H9 (cell line): ENCODE measurements at regions not wholly inside any gene's neighbourhood (a gene's known extent, or its start where the extent isn't known, plus 50 kb on each side); places are given as distances from the start of the nearest gene placed in this dataset.

ENCODE experiments used
- DNase-seq: peaks from one replicate; pipeline ENCODE4 v3.0.0-alpha.2; 2017
- H2AFZ ChIP-seq: one replicate; pipeline ENCODE4 v1.6.1; 2013; ENCODE audit warnings: mild to moderate bottlenecking, low read length, control low read depth, moderate library complexity
- H2AK5ac ChIP-seq: 2 replicates; pipeline ENCODE4 v1.6.1; 2013; ENCODE audit warnings: low read length, control low read depth, mixed read lengths; ENCODE audit not compliant: insufficient read length
- H2BK120ac ChIP-seq: one replicate; pipeline ENCODE4 v1.6.1; 2013; ENCODE audit warnings: low read depth, mild to moderate bottlenecking, low read length, control low read depth, inconsistent platforms; ENCODE audit not compliant: poor library complexity, severe bottlenecking
- H2BK12ac ChIP-seq: 2 replicates; pipeline ENCODE4 v1.6.1; 2013; ENCODE audit warnings: low read length, control low read depth, mixed read lengths, low read depth; ENCODE audit not compliant: insufficient read length
- H2BK15ac ChIP-seq: 2 replicates; pipeline ENCODE4 v1.6.1; 2013; ENCODE audit warnings: low read depth, low read length, control low read depth
- H2BK20ac ChIP-seq: one replicate; pipeline ENCODE4 v1.6.1; 2013; ENCODE audit warnings: low read depth, mild to moderate bottlenecking, low read length, control low read depth, inconsistent platforms; ENCODE audit not compliant: poor library complexity, severe bottlenecking
- H2BK5ac ChIP-seq: 2 replicates; pipeline ENCODE4 v1.6.1; 2013; ENCODE audit warnings: low read length, control low read depth, mixed read lengths; ENCODE audit not compliant: insufficient read length
- H3K14ac ChIP-seq: 2 replicates; pipeline ENCODE4 v1.6.1; 2013; ENCODE audit warnings: low read length, control low read depth; ENCODE audit not compliant: insufficient read depth
- H3K18ac ChIP-seq: 2 replicates; pipeline ENCODE4 v1.6.1; 2013; ENCODE audit warnings: low read depth, mild to moderate bottlenecking, mixed read lengths, low read length, control low read depth; ENCODE audit not compliant: insufficient read length
- H3K23ac ChIP-seq: 2 replicates; pipeline ENCODE4 v1.6.1; 2013; ENCODE audit warnings: low read length, control low read depth, mixed read lengths, low read depth; ENCODE audit not compliant: insufficient read length
- H3K23me2 ChIP-seq: 2 replicates; pipeline ENCODE4 v1.6.1; 2013; ENCODE audit warnings: low read depth, mild to moderate bottlenecking, mixed read lengths, low read length, control low read depth; ENCODE audit not compliant: insufficient read length, poor library complexity, severe bottlenecking
- H3K27ac ChIP-seq: 2 replicates; pipeline ENCODE4 v1.5.1; 2013; ENCODE audit warnings: low read length, control low read depth, mixed read lengths, low read depth; ENCODE audit not compliant: insufficient read length
- H3K27me3 ChIP-seq: 2 replicates; pipeline ENCODE4 v1.6.1; 2013; ENCODE audit warnings: low read length, control low read depth, inconsistent platforms; ENCODE audit not compliant: insufficient read depth
- H3K4ac ChIP-seq: 2 replicates; pipeline ENCODE4 v1.6.1; 2013; ENCODE audit warnings: low read depth, mild to moderate bottlenecking, control low read depth, inconsistent platforms, low read length, moderate library complexity
- H3K4me1 ChIP-seq: 2 replicates; pipeline ENCODE4 v1.6.1; 2013; ENCODE audit warnings: low read length, control low read depth, inconsistent platforms; ENCODE audit not compliant: insufficient read depth
- H3K4me2 ChIP-seq: 2 replicates; pipeline ENCODE4 v1.6.1; 2013; ENCODE audit warnings: low read length, control low read depth, mixed read lengths; ENCODE audit not compliant: insufficient read length, insufficient read depth
- H3K56ac ChIP-seq: 2 replicates; pipeline ENCODE4 v1.6.1; 2013; ENCODE audit warnings: low read depth, mild to moderate bottlenecking, mixed read lengths, low read length, control low read depth; ENCODE audit not compliant: insufficient read length
- H3K79me1 ChIP-seq: 2 replicates; pipeline ENCODE4 v1.6.1; 2013; ENCODE audit warnings: low read depth, mild to moderate bottlenecking, moderate library complexity, low read length, control low read depth, inconsistent platforms; ENCODE audit not compliant: insufficient read depth, poor library complexity, severe bottlenecking
- H3K79me2 ChIP-seq: 2 replicates; pipeline ENCODE4 v1.6.1; 2013; ENCODE audit warnings: low read length, control low read depth, inconsistent platforms; ENCODE audit not compliant: insufficient read depth
- H3K9ac ChIP-seq: 2 replicates; pipeline ENCODE4 v1.6.1; 2013; ENCODE audit warnings: low read length, control low read depth, mixed read lengths; ENCODE audit not compliant: insufficient read length; ENCODE audit errors: extremely low read depth
- H3K9me3 ChIP-seq: one replicate; pipeline ENCODE4 v1.6.1; 2013; ENCODE audit warnings: low read depth, low read length, inconsistent platforms; ENCODE audit not compliant: control insufficient read depth
- H3T11ph ChIP-seq: one replicate; pipeline ENCODE4 v1.6.1; 2013; ENCODE audit warnings: mild to moderate bottlenecking, low read length, control low read depth, inconsistent platforms
- H4K20me1 ChIP-seq: one replicate; pipeline ENCODE4 v1.6.1; 2013; ENCODE audit not compliant: control insufficient read depth, insufficient read length, insufficient read depth
- H4K5ac ChIP-seq: 2 replicates; pipeline ENCODE4 v1.6.1; 2013; ENCODE audit warnings: low read depth, mild to moderate bottlenecking, mixed read lengths, low read length, control low read depth; ENCODE audit not compliant: insufficient read length
- H4K8ac ChIP-seq: replicated peaks from 2 replicates; pipeline ENCODE4 v1.6.1; 2013; ENCODE audit warnings: low read length, control low read depth, mixed read lengths, low read depth; ENCODE audit not compliant: insufficient read length
- H4K91ac ChIP-seq: 2 replicates; pipeline ENCODE4 v1.6.1; 2013; ENCODE audit warnings: low read depth, mild to moderate bottlenecking, moderate library complexity, mixed read lengths, low read length, control low read depth; ENCODE audit not compliant: insufficient read length
- H3K27ac Mint-ChIP-seq, 3 experiments: 2 replicates in 2 of 3; 3 replicates in 1 of 3; pipeline ENCODE4 v1.8.0; 2020 to 2021; ENCODE audit warnings: mixed read lengths in 3 of 3, mild to moderate bottlenecking in 1 of 3, moderate library complexity in 1 of 3
- H3K27me3 Mint-ChIP-seq: 2 replicates; pipeline ENCODE4 v1.8.0; 2021; ENCODE audit warnings: low read depth, mild to moderate bottlenecking, moderate library complexity, mixed read lengths
- H3K36me3 Mint-ChIP-seq, 3 experiments: 2 replicates in 2 of 3; 3 replicates in 1 of 3; pipeline ENCODE4 v1.8.0; 2020 to 2021; ENCODE audit warnings: low read depth in 3 of 3, mixed read lengths in 3 of 3; ENCODE audit not compliant: insufficient read depth in 1 of 3
- H3K4me1 Mint-ChIP-seq, 2 experiments: 2 replicates each; pipeline ENCODE4 v1.8.0; 2020; ENCODE audit warnings: mixed read lengths in 2 of 2
- H3K4me3 Mint-ChIP-seq, 2 experiments: 2 replicates in 1 of 2; 3 replicates in 1 of 2; pipeline ENCODE4 v1.8.0; 2020 to 2021; ENCODE audit warnings: mild to moderate bottlenecking in 2 of 2, mixed read lengths in 2 of 2, moderate library complexity in 1 of 2
- H3K9me3 Mint-ChIP-seq, 2 experiments: 2 replicates in 1 of 2; 3 replicates in 1 of 2; pipeline ENCODE4 v1.8.0; 2020; ENCODE audit warnings: mild to moderate bottlenecking in 2 of 2, mixed read lengths in 2 of 2, moderate library complexity in 1 of 2
- CTCF ChIP-seq: fragments of 200-600 bp; sonication (generic); conservative IDR thresholded peaks from 3 replicates; pipeline ENCODE4 v1.8.0; 2021; ENCODE audit warnings: antibody characterized with exemption, mild to moderate bottlenecking
- whole genome bisulfite sequencing: extraction: QIAGEN DNeasy Blood & Tissue Kit; methylation state at CpG from one replicate; pipeline ENCODE4 v1.1.7; 2013; ENCODE audit warnings: missing lambda C conversion rate, low lambda C conversion rate, mixed read lengths; ENCODE audit not compliant: insufficient read length; ENCODE audit errors: extremely low coverage; 5-methylcytosine and 5-hydroxymethylcytosine counted together

DNA sequence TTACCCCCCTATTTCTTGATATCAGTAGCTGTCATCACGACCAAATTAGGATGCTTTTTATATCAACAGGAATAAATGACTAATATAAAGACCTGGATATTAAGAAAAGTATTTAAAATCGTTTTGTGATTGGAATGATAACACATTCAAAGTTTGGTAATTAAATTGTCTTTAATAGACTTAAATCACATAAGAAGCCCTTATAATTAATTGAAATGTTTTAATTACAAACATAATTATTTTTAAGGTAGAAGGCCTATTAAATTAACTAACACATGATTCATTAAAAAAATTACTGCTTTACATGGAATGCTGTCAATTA lies 412.4 kb downstream of the FUT8 start:
- H2BK12ac ChIP-seq, result no peak overlapping the region
- H3K9me3 ChIP-seq, result no peaks in the 10 kb centered on the region
- H2BK15ac ChIP-seq, result no peak overlapping the region
- no peak overlapping the region for H2BK120ac ChIP-seq
- Mint-ChIP-seq H3K27ac (no peak overlapping the region), H3K36me3 (no peaks in the 10 kb centered on the region; a peak in 1 of 7 replicates), H3K4me3 (no peak overlapping the region), H3K4me1 (peaks cover 34% of the 10 kb centered on the region in 2 experiments), H3K9me3 (no peaks in the 10 kb centered on the region), H3K27me3 (no peaks in the 10 kb centered on the region)
- H3K56ac ChIP-seq, result no peak overlapping the region
- no peak overlapping the region for H3K23ac ChIP-seq
- H3K4me1 ChIP-seq, result peaks cover 13% of the 10 kb centered on the region; the same call in 1 of the 2 replicates
- no peak overlapping the region for H2AK5ac ChIP-seq
- no peaks in the 10 kb centered on the region; the same call in 1 of the 2 replicates for H3K27me3 ChIP-seq
- no CpG with 5 or more reads among the region's 2 CpGs for WGBS
- no peak overlapping the region for H4K5ac ChIP-seq
- no peak overlapping the region for H3K14ac ChIP-seq
- H3K79me2 ChIP-seq, result no peaks in the 10 kb centered on the region
- no peak overlapping the region for H2BK20ac ChIP-seq
- H3K9ac ChIP-seq, result no peak overlapping the region
- H4K8ac ChIP-seq, result no peak overlapping the region
- no peak overlapping the region for H2AFZ ChIP-seq
- H3K4ac ChIP-seq, result no peak overlapping the region
- no peaks in the 10 kb centered on the region for H4K20me1 ChIP-seq
- H3K23me2 ChIP-seq, result no peaks in the 10 kb centered on the region
- H3K79me1 ChIP-seq, result no peaks in the 10 kb centered on the region
- no peak overlapping the region for H3K27ac ChIP-seq
- no peak overlapping the region for H3K4me2 ChIP-seq
- no peak overlapping the region for H2BK5ac ChIP-seq
- no peak for DNase-seq
- no peak overlapping the region for H3T11ph ChIP-seq
- no peak overlapping the region for H3K18ac ChIP-seq
- no peak overlapping the region for H4K91ac ChIP-seq
- no peak; the same call in 1 of the 3 replicates for TF ChIP-seq CTCF
